ENCODE measurements at regions not wholly inside any gene's neighbourhood (a gene's known extent, or its start where the extent isn't known, plus 50 kb on each side); places are given as distances from the start of the nearest gene placed in this dataset.
"Not testable (repeated sequence)": the region's sequence is repeated elsewhere in the genome, so short reads cannot be mapped to it uniquely, and the experiment has no call there.

DNA sequence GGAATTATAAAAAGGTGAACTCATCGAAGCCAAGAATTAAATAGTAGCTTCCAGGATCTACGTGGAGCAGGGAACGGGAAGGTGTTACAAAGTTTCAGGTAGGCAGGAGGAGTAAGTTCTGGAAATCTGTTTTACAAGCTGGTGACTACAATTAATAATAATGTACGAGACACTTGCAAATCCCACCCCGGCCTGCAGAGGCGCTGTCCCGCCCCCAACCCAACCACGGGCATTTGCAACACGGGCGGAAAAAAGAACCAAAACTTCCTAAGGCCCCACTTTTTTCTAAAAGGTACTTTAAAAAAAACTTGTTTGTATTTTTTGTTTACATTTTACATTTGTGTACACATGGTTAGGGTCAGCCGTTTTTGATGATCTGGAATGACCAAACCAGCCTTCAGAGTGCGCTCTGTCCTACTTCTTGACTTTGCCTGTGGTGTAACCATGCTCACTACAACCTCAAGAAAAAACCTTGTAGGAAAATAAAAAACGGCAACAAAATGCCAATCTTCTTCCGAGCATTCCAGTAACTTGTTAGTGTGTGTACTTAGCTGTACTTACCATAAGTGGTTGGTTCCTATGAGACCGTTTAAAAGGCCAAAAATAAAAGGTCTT, 449.6 kb upstream of the B3GAT1 start:
- no peak overlapping the region for H3K4me3 ChIP-seq (ENCODE audit: low read depth, low read length)
- TF ChIP-seq, protein P1, sequence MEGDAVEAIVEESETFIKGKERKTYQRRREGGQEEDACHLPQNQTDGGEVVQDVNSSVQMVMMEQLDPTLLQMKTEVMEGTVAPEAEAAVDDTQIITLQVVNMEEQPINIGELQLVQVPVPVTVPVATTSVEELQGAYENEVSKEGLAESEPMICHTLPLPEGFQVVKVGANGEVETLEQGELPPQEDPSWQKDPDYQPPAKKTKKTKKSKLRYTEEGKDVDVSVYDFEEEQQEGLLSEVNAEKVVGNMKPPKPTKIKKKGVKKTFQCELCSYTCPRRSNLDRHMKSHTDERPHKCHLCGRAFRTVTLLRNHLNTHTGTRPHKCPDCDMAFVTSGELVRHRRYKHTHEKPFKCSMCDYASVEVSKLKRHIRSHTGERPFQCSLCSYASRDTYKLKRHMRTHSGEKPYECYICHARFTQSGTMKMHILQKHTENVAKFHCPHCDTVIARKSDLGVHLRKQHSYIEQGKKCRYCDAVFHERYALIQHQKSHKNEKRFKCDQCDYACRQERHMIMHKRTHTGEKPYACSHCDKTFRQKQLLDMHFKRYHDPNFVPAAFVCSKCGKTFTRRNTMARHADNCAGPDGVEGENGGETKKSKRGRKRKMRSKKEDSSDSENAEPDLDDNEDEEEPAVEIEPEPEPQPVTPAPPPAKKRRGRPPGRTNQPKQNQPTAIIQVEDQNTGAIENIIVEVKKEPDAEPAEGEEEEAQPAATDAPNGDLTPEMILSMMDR (IDR thresholded peaks at IDR 0.05; ENCODE audit: low read depth, low read length), result no peak

- TF ChIP-seq, protein P1 (IDR thresholded peaks at IDR 0.05; ENCODE audit: low read depth, low read length), result no peak
- H3K4me3 ChIP-seq (ENCODE audit: low read depth, low read length), result no peak overlapping the region
Measured at GRCh38 chr11:134858783-134859480, 446.9 kb upstream of the B3GAT1 start.

DNA sequence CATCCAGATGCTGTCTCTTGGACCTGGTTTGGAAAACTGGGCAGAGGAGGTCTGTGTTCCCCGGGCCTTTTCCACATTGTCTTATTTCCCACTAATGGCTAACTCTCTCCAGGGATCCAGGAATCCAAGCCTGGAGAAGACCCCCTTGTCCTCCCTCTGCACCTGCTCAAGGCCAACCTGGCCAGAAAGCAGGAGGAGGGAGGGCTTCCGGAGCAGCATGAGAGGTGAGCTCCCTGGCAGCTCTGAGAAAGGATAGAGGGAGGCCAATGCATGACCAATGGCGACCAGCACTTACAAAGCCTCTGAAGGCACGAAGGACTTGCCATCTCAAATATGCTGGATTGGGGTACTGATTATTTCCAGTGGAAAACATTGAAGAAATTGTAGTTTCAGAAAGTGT, 445.0 kb upstream of the B3GAT1 start:
- no peak overlapping the region for H3K4me3 ChIP-seq (ENCODE audit: low read depth, low read length)
- TF ChIP-seq, protein P1 (IDR thresholded peaks at IDR 0.05; ENCODE audit: low read depth, low read length), result no peak

DNA sequence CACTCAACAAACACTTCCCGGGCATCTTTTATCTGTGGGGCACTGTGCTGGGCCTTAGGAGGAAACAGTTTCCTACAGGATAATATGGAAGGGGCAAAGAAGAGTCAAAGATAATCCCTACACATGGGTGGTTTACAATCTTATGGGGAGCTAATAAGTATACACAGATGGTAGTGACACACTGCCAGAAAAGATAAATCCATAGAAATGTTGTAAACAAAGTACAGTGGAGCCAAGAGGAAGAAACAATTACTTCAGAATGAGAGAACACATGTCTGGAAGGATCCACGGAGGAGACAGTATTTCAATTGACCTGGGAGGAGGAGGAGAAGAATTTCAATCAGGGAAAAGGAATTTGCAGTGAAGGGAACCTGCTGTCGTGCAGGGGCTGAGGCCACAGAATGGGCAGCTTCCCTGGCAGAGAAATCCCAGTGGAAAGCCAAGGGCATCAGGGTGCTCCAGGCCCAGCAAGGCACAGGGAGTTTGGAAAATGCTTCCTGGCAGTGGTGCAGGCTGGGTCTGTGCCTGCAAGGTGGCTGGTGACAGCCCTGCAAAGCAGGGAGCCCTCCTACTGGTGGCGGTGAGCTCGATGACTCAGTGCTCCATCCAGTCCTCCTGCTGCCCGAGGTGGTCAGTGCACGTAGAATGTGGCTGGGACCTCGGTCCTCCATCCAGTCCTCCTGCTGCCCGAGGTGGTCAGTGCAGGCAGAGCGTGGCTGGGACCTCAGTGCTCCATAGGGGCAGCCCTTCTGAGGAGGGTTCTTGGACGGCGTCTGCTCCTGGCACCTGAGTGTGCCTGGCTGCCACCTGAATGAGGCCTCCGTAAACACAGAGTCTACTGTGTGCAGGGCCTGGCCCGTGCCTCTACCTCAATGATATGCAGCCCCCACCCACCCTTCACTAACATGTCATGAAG, 444.3 kb upstream of the B3GAT1 start:
- no peak overlapping the region for H3K4me3 ChIP-seq (ENCODE audit: low read depth, low read length)
- TF ChIP-seq, protein P1 (IDR thresholded peaks at IDR 0.05; ENCODE audit: low read depth, low read length), result no peak

GRCh38 chr11:134853992-134854991, 442.2 kb upstream of the B3GAT1 start:
- H3K4me3 ChIP-seq (ENCODE audit: low read depth, low read length), result no peak overlapping the region
- TF ChIP-seq, protein P1 (IDR thresholded peaks at IDR 0.05; ENCODE audit: low read depth, low read length), result no peak

- not testable (repeated sequence) for H3K4me3 ChIP-seq (ENCODE audit: low read depth, low read length)
Measured at GRCh38 chr11:134851503-134852224, 439.6 kb upstream of the B3GAT1 start.
